ENCODE measurements at regions not wholly inside any gene's neighbourhood (a gene's known extent, or its start where the extent isn't known, plus 50 kb on each side); places are given as distances from the start of the nearest gene placed in this dataset.
"Not testable (repeated sequence)": the region's sequence is repeated elsewhere in the genome, so short reads cannot be mapped to it uniquely, and the experiment has no call there.

DNA sequence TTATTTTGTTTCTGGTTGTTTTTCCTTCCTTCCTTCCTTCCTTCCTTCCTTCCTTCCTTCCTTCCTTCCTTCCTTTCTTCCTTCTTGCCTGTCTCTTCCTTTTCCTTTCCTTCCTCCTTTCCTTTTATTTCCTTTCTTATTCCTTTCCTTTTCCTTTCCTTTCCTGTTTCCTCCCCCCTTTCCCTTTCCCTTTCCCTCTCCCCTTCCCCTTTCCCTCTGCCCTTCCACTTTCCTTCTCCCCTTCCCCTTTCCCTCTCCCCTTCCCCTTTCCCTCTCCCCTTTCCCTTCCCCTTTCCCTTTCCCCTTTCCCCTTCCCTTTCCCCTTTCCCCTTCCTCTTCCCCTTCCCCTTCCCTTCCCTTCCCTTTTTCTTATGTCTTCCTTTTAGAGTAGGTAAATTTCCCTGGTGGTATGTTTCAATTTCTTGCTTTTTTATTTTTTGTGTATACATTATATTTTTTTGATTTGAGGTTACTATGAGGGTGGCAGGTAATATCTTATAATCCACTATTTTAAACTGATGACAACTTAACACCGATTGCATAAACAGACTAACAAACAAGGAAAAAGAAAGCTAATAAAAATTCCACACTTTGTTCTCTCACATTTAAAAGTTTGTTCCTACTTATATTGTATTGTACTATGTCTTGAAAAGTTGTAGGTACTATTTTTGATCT is 311.0 kb upstream of the FSHR start:
- DNase-seq: no peak

DNA sequence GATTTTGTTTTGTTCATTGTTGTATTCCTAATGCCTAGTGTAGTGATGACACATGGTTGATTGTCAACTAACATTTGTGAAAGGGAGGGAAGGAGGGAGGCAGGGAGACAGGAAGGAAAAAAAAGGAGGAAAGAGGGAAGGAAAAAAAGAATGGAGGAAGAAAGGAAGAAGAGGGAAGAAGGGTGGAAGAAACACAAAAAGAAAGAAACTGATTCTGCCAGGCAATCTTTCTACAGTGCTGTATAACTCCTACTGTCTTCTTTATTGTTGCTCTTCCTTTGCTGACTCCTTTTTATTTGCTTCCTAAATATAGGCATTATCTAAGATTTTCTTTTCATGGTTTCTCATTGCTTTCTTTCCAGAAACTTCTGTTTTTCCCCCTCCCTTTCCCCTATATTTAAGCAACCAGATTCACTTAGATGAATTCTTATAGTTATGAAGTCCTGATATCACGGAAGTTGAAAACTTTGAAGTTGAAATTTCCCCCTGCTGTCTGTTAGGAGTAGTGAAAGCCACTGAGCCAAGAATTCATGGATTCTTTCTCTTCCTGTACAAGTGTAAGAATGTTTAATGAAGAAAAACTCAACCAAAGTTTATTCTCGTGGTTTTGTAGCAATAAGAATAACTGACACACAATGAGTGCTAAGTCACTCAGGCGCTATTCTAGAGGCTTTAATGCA is 305.1 kb upstream of the FSHR start:
- no peak for DNase-seq

DNA sequence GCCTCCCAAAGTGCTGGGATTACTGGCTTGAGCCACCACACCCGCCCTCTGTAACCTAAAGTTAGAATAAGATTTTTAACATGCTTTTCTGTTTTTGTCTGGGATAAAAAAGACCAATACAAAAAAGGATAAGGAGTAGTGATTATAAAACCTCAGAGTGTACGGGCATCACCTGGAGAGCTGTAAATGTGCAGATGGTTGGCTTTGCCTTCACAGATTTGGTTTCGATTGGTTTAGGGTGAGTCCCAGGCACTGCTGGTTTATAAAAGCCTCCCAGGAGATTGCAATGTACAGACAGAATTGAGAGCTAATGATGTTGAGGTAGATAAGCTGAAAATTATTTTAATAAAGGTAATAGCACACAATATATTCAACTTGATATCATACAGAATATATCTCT is 289.7 kb upstream of the FSHR start:
- no peak for DNase-seq

DNA sequence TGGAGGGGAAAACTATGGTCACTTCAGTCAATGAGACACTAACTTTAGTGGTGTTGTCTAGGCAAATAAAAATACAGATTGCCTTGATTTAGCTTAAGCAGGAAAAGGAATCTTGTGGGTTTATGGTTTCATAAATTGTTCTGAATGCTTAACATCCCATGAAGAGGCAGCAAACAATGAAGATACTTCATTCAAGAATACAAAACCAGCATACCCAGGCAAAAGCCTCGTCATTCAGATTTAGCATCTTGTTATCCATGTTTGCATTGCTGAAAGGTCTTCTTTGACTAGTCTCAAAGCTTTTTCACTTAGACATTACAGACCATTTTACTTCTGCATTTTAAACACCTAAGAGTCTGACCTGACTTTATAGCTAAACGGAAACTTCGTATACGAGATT is 272.7 kb upstream of the FSHR start:
- DNase-seq: no peak

DNA sequence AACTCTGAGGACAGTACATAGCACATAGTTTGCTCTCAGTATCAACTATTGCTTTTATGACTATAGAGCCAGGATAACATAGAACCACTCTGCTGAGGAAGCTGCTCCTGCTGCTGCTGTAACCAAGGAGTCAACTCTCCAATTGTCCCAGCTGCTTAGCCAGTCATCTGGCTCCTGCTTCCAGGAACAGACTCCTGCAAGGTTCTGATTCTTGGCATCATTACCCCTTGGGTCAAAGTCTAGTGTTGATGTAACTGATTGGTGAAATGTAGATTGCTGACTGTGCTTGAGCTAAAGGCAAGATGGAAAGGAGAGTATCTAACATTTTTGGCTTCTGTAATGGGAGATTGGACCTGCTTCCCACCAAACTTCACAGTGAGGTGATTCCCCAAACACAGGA is 261.9 kb upstream of the FSHR start:
- DNase-seq: no peak

DNA sequence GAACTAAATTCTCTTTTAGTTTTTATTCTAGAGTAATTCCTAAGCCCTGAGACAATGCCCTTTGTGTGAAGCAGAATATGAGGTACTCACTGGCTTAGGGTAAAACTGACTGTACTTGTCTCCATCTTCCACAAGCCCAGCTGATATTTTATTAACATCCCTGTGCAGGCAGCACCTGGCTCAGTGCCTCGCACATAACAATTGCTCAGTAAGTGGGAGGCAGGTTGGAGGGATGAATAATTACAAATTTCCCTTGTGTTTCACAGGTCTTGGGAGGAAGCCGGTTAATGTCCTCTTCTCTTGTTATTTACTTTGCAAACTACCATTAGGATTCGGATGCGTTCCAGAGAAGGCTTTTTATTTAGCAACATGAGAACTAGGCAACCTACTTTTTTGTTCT is 249.8 kb upstream of the FSHR start:
- no peak for DNase-seq

DNA sequence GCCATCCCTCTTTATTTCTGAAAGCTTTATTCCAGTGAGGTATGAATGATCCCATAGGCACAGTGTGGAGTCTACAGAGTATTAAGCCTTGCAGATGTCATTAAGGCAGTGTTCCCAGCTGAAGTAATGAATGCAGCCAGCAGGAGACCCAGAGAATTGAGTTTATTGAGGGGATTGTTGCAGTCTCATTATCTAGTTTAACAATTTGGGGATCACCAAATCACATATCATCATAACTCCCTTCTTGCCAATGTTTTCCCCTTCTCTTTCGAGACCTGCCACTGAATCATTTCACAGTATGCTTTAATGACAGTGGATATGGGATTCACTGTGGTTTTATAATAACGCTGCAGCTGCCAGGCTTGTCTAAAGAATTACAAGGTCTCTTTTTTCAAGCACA is 249.3 kb upstream of the FSHR start:
- DNase-seq: no peak

DNA sequence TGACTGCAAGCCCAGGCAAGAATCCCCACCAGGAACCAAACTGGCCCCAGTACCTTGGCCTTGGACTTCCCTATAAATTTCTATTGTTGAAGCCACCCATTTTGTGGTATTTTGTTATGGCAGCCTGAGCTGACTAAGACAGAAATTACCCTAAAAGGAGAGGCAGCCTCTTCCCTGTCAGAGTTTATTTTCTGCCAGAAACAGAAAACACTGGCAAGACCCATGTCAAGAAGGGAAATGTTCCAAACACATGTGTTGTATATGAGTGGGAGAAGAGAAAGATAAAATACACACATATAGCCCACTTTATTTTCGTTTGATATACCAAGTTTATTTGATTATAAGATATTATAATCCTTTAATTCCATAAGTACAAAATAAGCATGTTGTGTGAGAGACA is 225.1 kb upstream of the FSHR start:
- DNase-seq: no peak

DNA sequence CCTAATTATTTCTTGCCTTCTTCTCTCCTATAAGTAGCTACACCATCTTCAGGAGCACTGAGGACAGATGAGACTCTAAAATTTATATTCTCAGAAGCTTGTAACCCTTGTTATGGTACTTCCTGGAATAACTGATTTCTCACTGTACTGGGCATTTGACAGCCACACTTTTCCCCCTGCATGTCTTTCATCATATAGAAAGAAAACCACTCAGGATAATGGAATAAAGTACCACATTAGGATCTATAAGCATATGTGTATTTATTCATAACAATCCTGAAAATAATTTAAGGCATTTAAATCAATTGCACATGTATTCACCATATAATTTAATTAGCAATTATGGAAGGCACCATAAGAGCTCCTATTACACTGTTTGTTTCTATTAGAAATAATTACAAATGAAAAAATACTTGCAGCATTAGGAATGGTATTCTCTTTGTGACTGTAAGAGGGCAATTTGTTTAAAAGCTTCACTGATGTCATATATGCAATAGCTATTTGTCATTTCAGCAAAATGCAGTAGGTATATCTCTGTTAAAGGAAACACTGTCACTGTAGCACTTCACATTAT is 216.9 kb upstream of the FSHR start:
- no peak for DNase-seq

DNA sequence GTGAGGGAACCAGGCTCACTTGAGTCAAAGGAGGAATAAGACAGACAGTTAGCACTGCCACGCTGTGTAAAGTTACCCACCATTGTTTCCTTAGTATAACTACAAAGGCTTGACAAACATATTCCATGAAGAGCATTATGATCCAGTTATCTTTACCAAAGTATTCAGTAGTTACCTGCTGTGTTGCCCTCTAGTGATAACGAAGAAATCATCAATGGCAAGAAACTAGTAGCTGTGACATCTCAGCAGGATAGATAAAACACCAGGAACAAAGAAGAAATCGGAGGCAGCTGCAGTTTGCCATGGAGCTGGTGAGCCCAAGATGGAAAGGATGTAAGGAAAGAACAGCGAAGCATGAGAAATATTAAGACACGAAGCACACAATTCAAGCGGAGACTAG is 215.3 kb upstream of the FSHR start:
- DNase-seq: no peak

DNA sequence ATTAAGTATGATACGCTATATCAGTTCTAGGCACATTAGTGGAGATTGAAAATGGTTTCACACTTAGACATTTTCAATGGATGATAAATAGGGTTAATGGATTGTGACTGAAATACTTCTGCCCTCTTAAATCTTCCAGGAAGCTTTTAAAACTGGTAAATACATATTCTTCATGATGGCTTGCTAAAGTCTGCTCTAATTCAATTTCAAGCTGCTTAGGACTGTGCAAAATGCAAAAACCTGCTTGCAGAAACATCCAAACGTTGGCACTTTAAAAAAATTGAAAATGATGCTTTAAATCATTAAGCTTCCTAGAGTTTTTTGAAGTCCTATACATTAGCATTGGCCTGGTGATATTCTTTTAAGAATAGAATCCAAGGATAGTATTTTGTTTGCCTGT is 214.8 kb upstream of the FSHR start:
- DNase-seq: no peak

DNA sequence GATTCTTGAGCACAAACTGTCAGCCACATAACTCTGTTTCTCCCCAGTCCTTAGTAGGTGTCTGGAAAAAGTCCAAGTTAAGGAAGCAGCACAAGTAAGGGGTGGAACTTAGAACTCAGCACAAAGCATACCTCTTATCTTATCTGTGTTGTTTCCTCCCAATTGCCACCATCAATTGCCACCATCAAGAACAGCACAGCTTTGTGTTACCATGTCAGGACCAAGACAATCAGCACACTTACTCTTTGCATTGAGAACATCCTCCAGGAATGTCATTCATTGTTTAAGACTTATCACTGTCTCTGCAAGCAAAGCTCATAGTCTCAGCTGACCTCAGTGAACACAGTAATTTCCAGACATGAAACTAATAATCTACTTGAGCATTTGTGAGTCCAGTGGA is 212.7 kb upstream of the FSHR start:
- DNase-seq: no peak

DNA sequence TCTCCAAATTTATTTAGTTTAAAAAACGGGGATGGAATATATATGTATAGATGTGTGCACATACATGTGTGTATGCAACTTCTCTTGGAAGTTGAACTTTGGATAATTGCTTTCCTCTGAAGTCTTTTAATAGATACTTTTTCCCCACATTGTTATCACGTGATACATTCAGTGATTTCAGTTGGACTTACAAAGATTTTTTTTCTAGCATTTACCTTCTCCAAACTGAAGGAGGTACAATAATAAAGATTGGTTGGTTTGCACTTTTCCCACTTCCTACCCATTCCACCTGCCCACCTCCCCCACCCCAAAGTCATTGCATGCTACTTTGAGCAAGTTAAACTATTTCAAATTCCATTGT is 206.1 kb upstream of the FSHR start:
- DNase-seq: no peak

DNA sequence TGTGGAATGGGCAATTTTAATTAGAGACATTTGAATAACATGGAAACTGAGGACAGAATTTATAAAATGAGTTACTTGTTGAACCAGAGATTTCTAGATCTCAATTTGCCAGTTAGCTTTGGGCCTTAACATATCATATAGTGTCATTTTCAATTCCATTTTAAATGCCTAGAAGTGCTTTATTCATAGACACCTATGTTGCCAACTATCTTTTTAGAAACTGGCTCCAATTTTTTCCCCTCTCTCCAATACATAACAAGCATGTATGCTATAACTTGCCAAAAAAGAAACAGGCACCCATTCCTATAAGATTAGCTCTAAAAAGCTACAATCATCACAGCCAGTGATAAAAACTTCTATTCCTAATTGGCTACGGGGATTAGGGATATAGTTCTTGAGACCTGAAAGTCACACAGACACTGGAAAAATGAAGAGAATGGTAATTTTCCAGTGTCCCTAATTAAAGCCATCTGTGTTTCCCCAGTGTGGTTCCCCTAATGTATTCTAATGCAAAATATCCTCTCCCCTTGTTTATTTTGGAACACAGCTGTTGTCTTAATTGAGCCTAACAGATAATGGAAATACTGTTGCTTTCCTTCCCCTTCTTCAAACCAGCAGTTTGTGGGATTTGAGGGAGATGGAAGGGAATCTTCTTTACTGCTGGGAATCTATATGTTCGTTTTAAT is 205.5 kb upstream of the FSHR start:
- no peak for DNase-seq

DNA sequence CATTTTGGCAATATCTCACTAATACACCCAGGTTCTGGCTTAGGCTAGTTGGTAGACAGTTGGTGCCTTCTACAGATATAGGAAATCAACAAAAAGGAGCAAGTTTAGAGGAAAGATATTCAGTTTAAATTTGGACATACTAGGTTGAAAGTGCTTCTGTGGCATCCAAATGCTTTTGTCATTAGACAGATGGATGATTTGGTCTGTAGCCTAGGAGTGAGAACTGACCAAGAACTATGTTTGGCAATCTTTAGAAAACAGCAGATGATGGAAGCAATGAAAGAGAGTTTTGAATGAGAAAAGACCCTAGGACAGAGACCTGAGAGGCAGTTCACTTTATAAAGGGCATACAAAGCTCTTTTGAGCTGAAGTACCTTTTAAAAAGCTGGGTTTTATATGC is 201.3 kb upstream of the FSHR start:
- no peak for DNase-seq

DNA sequence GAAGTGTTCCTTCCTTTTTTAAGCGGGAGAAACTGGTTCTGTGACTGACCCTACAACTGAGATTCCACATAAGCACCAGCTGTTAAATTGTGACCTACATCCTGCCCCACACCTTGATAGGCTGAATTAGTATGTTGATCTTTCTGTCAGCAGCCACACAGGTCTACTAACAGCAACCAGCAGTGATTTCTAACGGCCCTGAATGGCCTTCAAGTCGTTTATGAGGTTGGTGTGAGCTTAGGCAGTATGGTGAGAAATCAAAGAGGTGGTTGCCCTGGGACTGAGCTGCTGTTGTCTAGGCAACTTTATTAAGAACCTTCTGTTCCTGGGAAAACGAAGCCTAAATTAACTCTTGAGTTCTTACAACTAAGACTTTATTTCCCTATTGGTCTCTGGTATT is 197.2 kb upstream of the FSHR start:
- DNase-seq: no peak

DNA sequence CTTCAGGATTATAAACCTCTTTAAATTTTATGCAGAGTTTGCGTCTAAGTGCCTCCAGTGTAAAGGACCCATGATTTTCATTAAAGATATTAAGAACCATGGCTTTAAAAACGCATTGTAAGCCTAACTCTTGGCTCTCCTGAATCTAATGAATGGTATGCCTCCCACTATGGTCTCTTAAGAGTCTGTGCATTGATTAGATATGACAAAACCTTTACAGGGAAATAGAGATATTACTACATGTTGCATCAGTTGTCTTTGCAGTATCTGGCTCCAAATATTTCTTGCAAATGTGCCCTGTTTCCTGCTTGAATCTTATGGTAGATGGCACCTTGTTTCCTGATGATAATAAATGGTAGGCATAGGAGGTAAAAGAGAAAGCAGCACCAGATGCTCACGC is 189.3 kb upstream of the FSHR start:
- DNase-seq: no peak

DNA sequence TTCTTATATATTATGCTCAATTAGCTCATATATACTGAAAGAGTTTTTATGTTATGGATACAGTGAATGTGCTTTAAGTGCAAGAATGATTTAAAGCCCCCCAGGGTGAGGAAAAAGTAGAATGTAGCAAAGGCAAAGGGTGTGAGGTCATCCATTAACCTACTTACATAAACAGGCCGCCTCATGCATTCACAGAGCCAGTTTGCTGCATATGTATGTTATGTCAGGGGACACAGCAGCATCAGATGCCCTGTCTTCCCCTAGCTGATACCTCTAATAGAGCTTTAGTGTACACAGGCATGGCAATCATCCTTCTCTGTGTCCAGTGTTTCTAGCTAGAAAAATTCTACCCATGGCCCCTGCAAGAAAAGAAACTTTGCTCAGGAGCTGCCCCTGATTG is 187.8 kb upstream of the FSHR start:
- DNase-seq: no peak

DNA sequence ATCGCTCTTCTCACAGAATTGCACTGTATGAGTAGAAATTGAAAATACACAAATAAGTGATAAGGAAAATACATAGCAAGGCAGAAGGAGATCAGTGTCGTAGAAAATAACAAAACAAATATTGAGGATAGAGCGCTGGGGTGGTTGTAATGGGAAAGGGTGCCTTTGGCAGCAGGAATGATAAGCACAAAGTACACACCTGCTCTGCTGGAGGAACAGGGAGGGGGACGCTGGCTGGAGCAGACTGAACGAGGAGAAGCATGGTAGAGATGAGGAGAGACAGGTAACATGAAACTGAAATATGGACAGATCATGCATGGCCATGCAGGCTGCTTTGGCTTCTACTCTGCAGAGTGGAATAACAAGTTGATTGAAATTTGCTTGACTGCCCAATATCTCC is 181.2 kb upstream of the FSHR start:
- no peak for DNase-seq

DNA sequence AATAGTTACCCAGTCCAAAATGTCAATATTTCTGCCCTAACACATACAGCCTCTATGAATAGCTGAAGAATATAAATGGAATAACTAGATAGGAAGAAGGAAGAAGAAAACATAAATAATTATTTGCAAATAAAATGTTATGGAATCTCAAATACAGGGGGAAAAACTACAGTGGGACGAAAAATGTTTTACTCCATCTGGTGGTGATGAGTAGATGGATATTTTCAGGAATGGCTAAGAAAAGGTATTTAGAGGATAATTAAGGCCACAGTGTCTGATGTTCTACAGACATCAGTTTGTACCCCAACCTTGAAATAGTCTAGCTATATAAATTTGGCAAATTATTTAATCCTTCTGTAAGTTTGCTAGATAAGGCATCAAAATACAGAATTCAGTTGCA is 178.1 kb upstream of the FSHR start:
- DNase-seq: no peak

DNA sequence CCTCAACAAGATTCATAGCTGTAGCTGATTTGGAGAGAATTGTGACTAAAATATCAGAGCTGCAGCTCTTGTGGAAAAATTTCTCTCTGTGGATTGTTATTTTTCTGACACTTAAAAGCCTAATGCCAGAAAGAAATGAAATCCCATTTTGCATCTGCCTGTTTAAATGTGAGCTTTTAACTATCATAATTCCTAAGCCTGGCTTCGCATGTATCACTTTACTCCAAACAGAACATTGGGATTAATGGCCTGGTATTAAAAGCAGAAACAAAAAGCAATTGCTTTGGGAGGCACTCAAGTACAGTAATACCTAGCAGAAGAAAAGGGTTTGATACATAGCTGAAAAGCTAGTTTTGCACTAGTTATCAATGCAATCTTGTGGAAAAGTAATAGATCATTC is 164.2 kb upstream of the FSHR start:
- no peak for DNase-seq

DNA sequence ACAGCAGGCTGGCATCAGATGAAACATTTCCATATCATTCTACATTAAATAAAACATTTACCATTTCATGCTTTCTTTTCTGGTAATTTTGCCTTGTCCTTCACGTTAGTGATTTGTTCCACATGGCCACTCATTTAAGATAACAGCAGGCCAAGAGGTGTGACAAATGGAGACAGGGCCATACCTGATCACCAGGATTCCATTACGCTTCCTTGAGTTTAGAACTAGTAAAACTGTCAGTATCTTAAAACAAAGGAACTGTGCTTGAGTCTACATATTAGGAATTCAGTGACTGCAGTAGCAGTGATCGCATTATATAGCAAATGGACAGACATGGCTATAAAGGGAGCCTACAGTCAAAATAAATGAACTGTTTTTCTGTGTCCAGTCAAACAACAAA is 155.1 kb upstream of the FSHR start:
- DNase-seq: no peak

DNA sequence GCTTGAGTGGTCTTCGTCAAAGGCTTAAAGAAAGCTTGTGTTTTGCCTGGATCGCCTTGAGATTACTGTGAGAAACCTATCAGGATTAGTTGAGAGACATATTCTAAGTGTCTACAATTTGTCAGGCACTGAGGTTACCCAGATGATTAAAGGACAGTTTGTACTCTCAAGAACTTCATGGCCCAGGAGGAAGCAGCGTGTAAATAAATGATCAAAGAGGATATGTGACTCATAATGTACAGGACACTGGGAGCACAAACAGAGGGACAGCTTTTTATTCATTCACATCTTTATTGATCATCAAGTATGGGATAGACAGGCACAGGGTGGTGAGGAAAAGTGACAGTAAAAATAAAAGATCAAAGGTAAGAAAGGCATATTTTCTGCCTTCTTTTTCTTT is 152.6 kb upstream of the FSHR start:
- no peak for DNase-seq

DNA sequence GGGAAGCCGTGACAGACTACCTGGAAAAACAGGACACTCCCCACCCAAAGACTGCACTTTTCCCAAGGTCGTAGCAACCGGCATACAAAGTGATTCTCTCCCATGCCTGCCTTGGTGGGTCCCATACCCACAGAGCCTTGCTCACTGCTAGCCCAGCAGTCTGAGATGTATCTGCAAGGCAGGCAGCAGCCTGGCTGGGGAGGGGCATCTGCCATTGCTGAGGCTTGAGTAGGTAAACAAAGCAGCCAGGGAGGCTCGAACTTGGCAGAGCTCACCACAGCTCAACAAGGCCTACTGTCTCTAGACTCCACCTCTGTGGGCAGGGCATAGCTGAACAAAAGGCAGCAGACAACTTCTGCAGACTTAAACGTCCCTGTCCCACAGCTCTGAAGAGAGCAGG is 144.4 kb upstream of the FSHR start:
- DNase-seq: not testable (repeated sequence)
